ENCODE measurements at regions not wholly inside any gene's neighbourhood (a gene's known extent, or its start where the extent isn't known, plus 50 kb on each side); places are given as distances from the start of the nearest gene placed in this dataset.

DNA sequence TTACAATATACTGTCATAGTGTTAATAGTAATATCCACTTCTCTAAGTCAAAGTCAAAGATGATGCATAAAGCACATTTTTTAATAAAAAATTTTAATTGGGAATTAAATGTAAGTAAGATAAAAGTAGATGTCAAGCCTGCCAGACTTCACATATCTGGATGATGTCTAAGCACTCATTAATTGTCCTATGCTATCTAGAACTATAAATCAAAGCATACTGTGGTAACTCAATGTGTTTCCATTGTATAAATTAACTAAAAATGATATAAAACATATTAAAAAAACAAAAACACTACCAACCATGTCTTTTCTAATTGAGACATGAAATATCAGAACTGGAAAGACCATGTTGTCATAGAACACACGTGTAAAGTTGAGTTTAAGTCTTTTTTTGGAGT is 51.2 kb downstream of the ZZZ3 start:
- TF ChIP-seq, protein P1, sequence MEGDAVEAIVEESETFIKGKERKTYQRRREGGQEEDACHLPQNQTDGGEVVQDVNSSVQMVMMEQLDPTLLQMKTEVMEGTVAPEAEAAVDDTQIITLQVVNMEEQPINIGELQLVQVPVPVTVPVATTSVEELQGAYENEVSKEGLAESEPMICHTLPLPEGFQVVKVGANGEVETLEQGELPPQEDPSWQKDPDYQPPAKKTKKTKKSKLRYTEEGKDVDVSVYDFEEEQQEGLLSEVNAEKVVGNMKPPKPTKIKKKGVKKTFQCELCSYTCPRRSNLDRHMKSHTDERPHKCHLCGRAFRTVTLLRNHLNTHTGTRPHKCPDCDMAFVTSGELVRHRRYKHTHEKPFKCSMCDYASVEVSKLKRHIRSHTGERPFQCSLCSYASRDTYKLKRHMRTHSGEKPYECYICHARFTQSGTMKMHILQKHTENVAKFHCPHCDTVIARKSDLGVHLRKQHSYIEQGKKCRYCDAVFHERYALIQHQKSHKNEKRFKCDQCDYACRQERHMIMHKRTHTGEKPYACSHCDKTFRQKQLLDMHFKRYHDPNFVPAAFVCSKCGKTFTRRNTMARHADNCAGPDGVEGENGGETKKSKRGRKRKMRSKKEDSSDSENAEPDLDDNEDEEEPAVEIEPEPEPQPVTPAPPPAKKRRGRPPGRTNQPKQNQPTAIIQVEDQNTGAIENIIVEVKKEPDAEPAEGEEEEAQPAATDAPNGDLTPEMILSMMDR (conservative IDR thresholded peaks at IDR 0.05; ENCODE audit: low read length) = no peak
- TF ChIP-seq EZH2phosphoT487 (IDR thresholded peaks at IDR 0.05; ENCODE audit: borderline replicate concordance) = no peak

All from Loucy (cell line).